ENCODE measurements at regions not wholly inside any gene's neighbourhood (a gene's known extent, or its start where the extent isn't known, plus 50 kb on each side); places are given as distances from the start of the nearest gene placed in this dataset.

DNA sequence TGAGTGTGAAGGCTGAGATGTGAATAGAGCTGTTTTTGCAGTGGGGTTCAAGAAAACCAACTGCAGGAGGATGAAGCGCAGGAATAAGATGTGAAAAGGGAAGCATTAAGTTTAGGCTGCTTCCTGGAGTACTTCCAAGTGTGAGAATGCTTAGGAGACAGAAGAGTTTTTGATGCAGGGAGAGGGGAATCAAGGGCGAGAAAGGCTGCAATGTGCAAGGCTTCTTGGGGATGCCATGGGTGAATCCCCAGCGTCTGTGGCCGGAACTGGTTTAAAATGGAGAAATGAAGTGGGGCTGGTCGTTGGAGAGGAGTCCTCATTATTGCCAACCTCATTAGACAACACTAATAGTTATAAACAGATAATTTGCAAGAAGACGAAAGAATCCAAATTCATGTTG lies 764.9 kb downstream of the LIG4 start:
- no peaks in the 10 kb centered on the region for H3K4me1 Mint-ChIP-seq (ENCODE audit: low read depth)
- no peak overlapping the region for H3K27ac Mint-ChIP-seq
- DNase-seq: no peak
- no peak overlapping the region for H3K4me3 Mint-ChIP-seq
- H3K36me3 Mint-ChIP-seq (ENCODE audit: low read depth): no peaks in the 10 kb centered on the region
- peaks cover 16% of the 10 kb centered on the region for H3K9me3 Mint-ChIP-seq
- H3K27me3 Mint-ChIP-seq: no peaks in the 10 kb centered on the region

DNA sequence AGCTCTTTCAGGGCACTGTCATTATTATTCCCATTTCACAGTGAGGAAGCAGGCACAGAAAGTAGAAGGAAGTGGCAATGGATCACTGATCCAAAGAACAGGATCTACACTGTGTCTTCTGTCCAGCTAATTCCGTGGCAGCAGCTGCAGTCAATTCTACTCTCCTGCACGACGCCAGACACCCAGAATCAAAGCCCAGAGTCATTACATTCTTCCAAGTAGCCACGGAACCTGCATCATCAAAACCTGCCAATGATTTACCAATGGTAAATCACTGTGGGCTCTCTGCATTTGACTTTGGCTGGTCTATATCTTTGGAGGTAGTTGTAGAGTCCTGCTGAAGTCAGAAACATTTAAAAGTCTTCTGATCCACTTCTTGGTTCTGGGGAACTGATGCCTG lies 767.7 kb downstream of the LIG4 start:
- DNase-seq: no peak
- Mint-ChIP-seq H3K4me3 (no peak overlapping the region), H3K4me1 (ENCODE audit: low read depth) (no peaks in the 10 kb centered on the region), H3K27ac (no peak overlapping the region), H3K36me3 (ENCODE audit: low read depth) (no peaks in the 10 kb centered on the region), H3K9me3 (peaks cover 3% of the 10 kb centered on the region), H3K27me3 (no peaks in the 10 kb centered on the region)

DNA sequence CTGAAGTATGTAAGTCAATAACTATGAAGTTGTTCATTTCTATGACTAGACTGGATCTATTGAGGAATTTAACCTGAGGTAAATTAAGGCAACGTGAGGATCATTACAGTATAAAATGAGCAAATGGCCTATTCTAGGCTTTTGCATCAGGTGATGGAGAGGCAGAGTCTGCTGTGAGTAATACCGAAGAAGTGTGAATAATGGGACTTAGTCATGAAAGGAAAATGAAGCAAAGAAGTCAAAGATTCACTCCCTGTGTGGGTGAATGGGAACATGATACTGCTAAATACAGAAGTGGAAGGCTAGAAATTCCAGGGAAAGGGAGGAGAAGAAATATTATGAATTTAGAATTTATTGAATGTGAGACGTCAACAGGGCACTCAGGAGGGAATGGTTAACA lies 774.1 kb downstream of the LIG4 start:
- H3K36me3 Mint-ChIP-seq (ENCODE audit: low read depth): no peaks in the 10 kb centered on the region
- peaks cover 10% of the 10 kb centered on the region for H3K9me3 Mint-ChIP-seq
- H3K27ac Mint-ChIP-seq: no peak overlapping the region
- no peaks in the 10 kb centered on the region for H3K27me3 Mint-ChIP-seq
- no peaks in the 10 kb centered on the region for H3K4me1 Mint-ChIP-seq (ENCODE audit: low read depth)
- H3K4me3 Mint-ChIP-seq: no peak overlapping the region
- DNase-seq: no peak

DNA sequence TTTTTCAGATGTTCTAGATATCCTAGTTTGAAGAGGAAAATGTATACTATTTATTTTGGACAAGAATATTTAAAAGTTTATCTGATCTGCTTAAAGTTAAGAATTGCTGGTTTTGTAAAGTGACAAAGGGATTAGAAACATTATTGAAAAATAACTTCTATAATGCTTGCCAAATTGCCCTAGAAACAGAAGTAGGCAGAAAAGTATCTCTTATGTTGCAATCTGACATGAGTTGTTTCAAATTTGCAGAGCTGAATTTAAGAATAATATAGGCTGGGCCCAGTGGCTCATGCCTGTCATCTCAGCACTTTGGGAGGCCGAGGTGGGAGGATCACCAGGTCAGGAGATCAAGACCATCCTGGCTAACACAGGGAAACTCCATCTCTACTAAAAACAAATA lies 777.1 kb downstream of the LIG4 start:
- Mint-ChIP-seq H3K4me1 (ENCODE audit: low read depth) (no peaks in the 10 kb centered on the region), H3K36me3 (ENCODE audit: low read depth) (no peaks in the 10 kb centered on the region), H3K27me3 (no peaks in the 10 kb centered on the region), H3K27ac (no peak overlapping the region), H3K4me3 (no peak overlapping the region), H3K9me3 (peaks cover 10% of the 10 kb centered on the region)
- DNase-seq: no peak

- Mint-ChIP-seq H3K9me3 (peaks cover 4% of the 10 kb centered on the region), H3K4me3 (no peak overlapping the region), H3K36me3 (ENCODE audit: low read depth) (no peaks in the 10 kb centered on the region), H3K4me1 (ENCODE audit: low read depth) (no peaks in the 10 kb centered on the region), H3K27ac (no peak overlapping the region), H3K27me3 (no peaks in the 10 kb centered on the region)
- DNase-seq: no peak
Measured at GRCh38 chr13:107434347-107434746, 781.0 kb downstream of the LIG4 start.

DNA sequence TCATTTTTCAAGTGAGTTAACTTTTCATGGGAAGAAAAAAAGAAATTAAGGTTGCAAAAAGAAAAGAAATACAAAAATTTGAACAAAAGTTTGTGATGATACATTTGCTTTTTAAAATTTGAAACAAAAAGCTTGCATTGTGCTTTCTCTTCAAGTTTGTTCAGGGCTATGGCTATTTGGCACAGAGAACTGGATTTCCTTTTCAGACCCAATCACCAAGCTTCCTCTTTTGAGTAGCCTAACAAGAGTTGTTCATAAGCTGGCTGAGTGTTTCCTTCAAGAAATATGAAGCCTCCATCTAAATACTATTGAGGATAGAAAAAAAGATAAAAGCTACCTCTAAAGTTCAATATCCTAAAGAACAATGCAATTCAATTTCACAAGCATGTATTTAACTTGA lies 787.8 kb downstream of the LIG4 start:
- H3K27ac Mint-ChIP-seq: no peak overlapping the region
- H3K9me3 Mint-ChIP-seq: peaks cover 2% of the 10 kb centered on the region
- H3K4me3 Mint-ChIP-seq: no peak overlapping the region
- H3K27me3 Mint-ChIP-seq: no peaks in the 10 kb centered on the region
- no peak for DNase-seq
- H3K4me1 Mint-ChIP-seq (ENCODE audit: low read depth): peaks cover 4% of the 10 kb centered on the region
- H3K36me3 Mint-ChIP-seq (ENCODE audit: low read depth): no peaks in the 10 kb centered on the region

DNA sequence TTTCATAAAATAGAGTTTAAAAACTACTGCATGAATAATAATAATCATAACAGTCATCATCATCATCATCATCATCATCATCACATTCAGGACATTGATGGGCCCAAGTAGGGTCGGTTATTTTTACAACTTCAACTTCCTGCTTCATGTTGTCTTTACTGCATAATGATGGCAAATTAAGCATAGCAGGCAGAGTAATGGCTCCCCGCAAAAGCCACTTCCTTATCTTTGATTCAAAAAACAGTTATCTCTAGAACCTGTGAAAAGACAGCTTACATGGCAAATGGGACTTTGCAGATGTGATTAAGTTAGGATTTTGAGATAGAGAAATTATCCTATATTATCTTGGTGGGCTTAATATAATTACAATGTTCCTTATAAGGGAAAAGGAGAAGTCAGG lies 792.9 kb downstream of the LIG4 start:
- no peak overlapping the region for H3K4me3 Mint-ChIP-seq
- H3K36me3 Mint-ChIP-seq (ENCODE audit: low read depth): no peaks in the 10 kb centered on the region
- DNase-seq: no peak
- H3K4me1 Mint-ChIP-seq (ENCODE audit: low read depth): peaks cover 4% of the 10 kb centered on the region
- no peaks in the 10 kb centered on the region for H3K9me3 Mint-ChIP-seq
- H3K27me3 Mint-ChIP-seq: no peaks in the 10 kb centered on the region
- H3K27ac Mint-ChIP-seq: no peak overlapping the region

GRCh38 chr13:107421951-107422350 lies 793.4 kb downstream of the LIG4 start:
- Mint-ChIP-seq H3K27ac (no peak overlapping the region), H3K27me3 (no peaks in the 10 kb centered on the region), H3K4me1 (ENCODE audit: low read depth) (peaks cover 4% of the 10 kb centered on the region), H3K9me3 (no peaks in the 10 kb centered on the region), H3K36me3 (ENCODE audit: low read depth) (no peaks in the 10 kb centered on the region), H3K4me3 (no peak overlapping the region)
- no peak for DNase-seq

- H3K27me3 Mint-ChIP-seq: no peaks in the 10 kb centered on the region
- H3K9me3 Mint-ChIP-seq: no peaks in the 10 kb centered on the region
- no peak overlapping the region for H3K27ac Mint-ChIP-seq
- no peak for DNase-seq
- H3K36me3 Mint-ChIP-seq (ENCODE audit: low read depth): no peaks in the 10 kb centered on the region
- no peak overlapping the region for H3K4me3 Mint-ChIP-seq
- H3K4me1 Mint-ChIP-seq (ENCODE audit: low read depth): peaks cover 4% of the 10 kb centered on the region
Measured at GRCh38 chr13:107421028-107421427, 794.3 kb downstream of the LIG4 start.

GRCh38 chr13:107413005-107413404 lies 802.3 kb downstream of the LIG4 start:
- no peaks in the 10 kb centered on the region for H3K36me3 Mint-ChIP-seq (ENCODE audit: low read depth)
- no peak overlapping the region for H3K27ac Mint-ChIP-seq
- H3K4me3 Mint-ChIP-seq: no peak overlapping the region
- no peaks in the 10 kb centered on the region for H3K27me3 Mint-ChIP-seq
- DNase-seq: no peak
- no peaks in the 10 kb centered on the region for H3K4me1 Mint-ChIP-seq (ENCODE audit: low read depth)
- peaks cover 7% of the 10 kb centered on the region for H3K9me3 Mint-ChIP-seq

- peaks cover 7% of the 10 kb centered on the region for H3K9me3 Mint-ChIP-seq
- DNase-seq: no peak
- H3K27ac Mint-ChIP-seq: no peak overlapping the region
- H3K36me3 Mint-ChIP-seq (ENCODE audit: low read depth): no peaks in the 10 kb centered on the region
- no peaks in the 10 kb centered on the region for H3K4me1 Mint-ChIP-seq (ENCODE audit: low read depth)
- H3K4me3 Mint-ChIP-seq: no peak overlapping the region
- no peaks in the 10 kb centered on the region for H3K27me3 Mint-ChIP-seq
Measured at GRCh38 chr13:107407074-107407473, 808.3 kb downstream of the LIG4 start.

- H3K9me3 Mint-ChIP-seq: peaks cover 5% of the 10 kb centered on the region
- no peaks in the 10 kb centered on the region for H3K4me1 Mint-ChIP-seq (ENCODE audit: low read depth)
- H3K36me3 Mint-ChIP-seq (ENCODE audit: low read depth): no peaks in the 10 kb centered on the region
- no peak overlapping the region for H3K27ac Mint-ChIP-seq
- DNase-seq: no peak
- H3K4me3 Mint-ChIP-seq: no peak overlapping the region
- H3K27me3 Mint-ChIP-seq: no peaks in the 10 kb centered on the region
Measured at GRCh38 chr13:107395927-107396662, 819.2 kb downstream of the LIG4 start.

GRCh38 chr13:107392205-107392604 lies 823.1 kb downstream of the LIG4 start:
- H3K27ac Mint-ChIP-seq: no peak overlapping the region
- no peaks in the 10 kb centered on the region for H3K4me1 Mint-ChIP-seq (ENCODE audit: low read depth)
- H3K4me3 Mint-ChIP-seq: no peak overlapping the region
- H3K27me3 Mint-ChIP-seq: no peaks in the 10 kb centered on the region
- H3K36me3 Mint-ChIP-seq (ENCODE audit: low read depth): no peaks in the 10 kb centered on the region
- no peak for DNase-seq
- peaks cover 5% of the 10 kb centered on the region for H3K9me3 Mint-ChIP-seq

GRCh38 chr13:107387525-107387924 lies 819.6 kb upstream of the ARGLU1 start:
- no peaks in the 10 kb centered on the region for H3K9me3 Mint-ChIP-seq
- H3K4me1 Mint-ChIP-seq (ENCODE audit: low read depth): no peaks in the 10 kb centered on the region
- no peak overlapping the region for H3K4me3 Mint-ChIP-seq
- no peaks in the 10 kb centered on the region for H3K36me3 Mint-ChIP-seq (ENCODE audit: low read depth)
- H3K27me3 Mint-ChIP-seq: no peaks in the 10 kb centered on the region
- H3K27ac Mint-ChIP-seq: no peak overlapping the region
- no peak for DNase-seq

DNA sequence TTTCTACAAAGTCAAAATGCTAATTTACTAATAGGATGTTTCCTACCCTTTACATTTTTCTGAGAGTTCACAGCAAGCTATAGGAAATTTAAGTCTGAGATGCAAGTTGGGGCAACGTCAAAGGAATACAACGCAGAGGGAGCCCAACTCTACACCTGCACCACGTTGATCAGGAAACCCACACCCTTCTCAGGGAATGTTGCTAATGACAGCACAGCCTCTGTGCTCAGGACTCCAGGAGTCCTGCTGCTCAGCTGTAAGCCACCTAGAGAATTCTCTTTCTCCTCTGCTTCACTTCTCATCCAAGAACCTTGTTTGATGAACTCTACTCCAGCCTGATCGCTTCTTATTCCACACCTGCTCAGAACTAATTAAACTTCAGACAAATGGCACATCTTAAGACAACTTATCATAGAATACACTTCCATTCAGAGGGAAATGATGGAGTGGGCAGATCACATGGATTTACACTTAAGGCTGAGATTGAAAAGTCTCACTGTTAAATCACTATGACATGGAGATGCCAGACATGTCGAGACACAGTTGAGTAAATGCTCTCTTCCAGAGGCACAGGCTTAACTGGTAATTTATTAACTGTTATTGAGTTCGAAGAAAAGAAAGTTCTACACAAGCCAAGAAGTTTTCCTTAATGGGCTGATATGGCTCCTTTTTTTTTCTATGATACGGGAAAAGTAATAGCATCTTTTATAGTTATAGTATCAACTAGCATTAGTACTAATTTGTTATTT lies 811.6 kb upstream of the ARGLU1 start:
- DNase-seq: no peak
- H3K9me3 Mint-ChIP-seq: no peaks in the 10 kb centered on the region
- no peaks in the 10 kb centered on the region for H3K36me3 Mint-ChIP-seq (ENCODE audit: low read depth)
- H3K27me3 Mint-ChIP-seq: no peaks in the 10 kb centered on the region
- no peak overlapping the region for H3K4me3 Mint-ChIP-seq
- H3K4me1 Mint-ChIP-seq (ENCODE audit: low read depth): no peaks in the 10 kb centered on the region
- no peak overlapping the region for H3K27ac Mint-ChIP-seq

Measured in activated T-cell treated with anti-CD3 and anti-CD28 coated beads, Interleukin-2, amount 50 U/mL, for 24 hours (primary cell).